Smooth muscle cell (in vitro differentiated cells): ENCODE measurements at regions not wholly inside any gene's neighbourhood (a gene's known extent, or its start where the extent isn't known, plus 50 kb on each side); places are given as distances from the start of the nearest gene placed in this dataset.

Experiments
- DNase-seq: peaks from one replicate; lab custom pipeline; 2025; ENCODE audit not compliant: unreplicated experiment; lab: John Stamatoyannopoulos, UW
- H2AFZ ChIP-seq: fragments of 200-600 bp; sonication (generic); 2 replicates; pipeline ENCODE4 v1.6.0; 2016; ENCODE audit warnings: antibody characterized with exemption, low read depth, mild to moderate bottlenecking
- H3F3A ChIP-seq: fragments of 200-600 bp; sonication (generic); 2 replicates; pipeline ENCODE4 v1.6.0; 2017; ENCODE audit warnings: antibody characterized with exemption, low read depth
- H3K27ac ChIP-seq: fragments of 200-600 bp; sonication (generic); 2 replicates; pipeline ENCODE4 v1.5.1; 2016; ENCODE audit warnings: low read depth, mild to moderate bottlenecking
- H3K27me3 ChIP-seq: fragments of 200-600 bp; sonication (generic); 2 replicates; pipeline ENCODE4 v1.6.1; 2016; ENCODE audit warnings: low read depth, mild to moderate bottlenecking
- H3K36me3 ChIP-seq: fragments of 200-600 bp; sonication (generic); 2 replicates; pipeline ENCODE4 v1.5.1; 2016; ENCODE audit warnings: low read depth
- H3K4me1 ChIP-seq: fragments of 200-600 bp; sonication (generic); 2 replicates; pipeline ENCODE4 v1.5.1; 2016; ENCODE audit warnings: low read depth
- H3K4me2 ChIP-seq: fragments of 200-600 bp; sonication (generic); 2 replicates; pipeline ENCODE4 v1.6.0; 2016; ENCODE audit warnings: mild to moderate bottlenecking
- H3K4me3 ChIP-seq: fragments of 200-600 bp; sonication (generic); 2 replicates; pipeline ENCODE4 v1.5.1; 2016; ENCODE audit warnings: mild to moderate bottlenecking
- H3K79me2 ChIP-seq: fragments of 200-600 bp; sonication (generic); 2 replicates; pipeline ENCODE4 v1.6.0; 2016; ENCODE audit warnings: low read depth, mild to moderate bottlenecking
- H3K9ac ChIP-seq: fragments of 200-600 bp; sonication (generic); 2 replicates; pipeline ENCODE4 v1.6.0; 2016; ENCODE audit warnings: low read depth
- H3K9me3 ChIP-seq: fragments of 200-600 bp; sonication (generic); replicated peaks from 2 replicates; pipeline ENCODE4 v1.5.1; 2016; ENCODE audit warnings: low read depth
- H4K20me1 ChIP-seq: fragments of 200-600 bp; sonication (generic); 2 replicates; pipeline ENCODE4 v1.6.0; 2016; ENCODE audit warnings: low read depth
- WGBS: methylation state at CpG from one replicate; pipeline ENCODE4 v1.1.7; 2016; ENCODE audit warnings: low lambda C conversion rate; 5-methylcytosine and 5-hydroxymethylcytosine counted together
- TF ChIP-seq, protein P1 (sequence below): fragments of 200-600 bp; sonication (generic); IDR thresholded peaks from 2 replicates; pipeline ENCODE4 v1.5.1; 2017; ENCODE audit warnings: borderline replicate concordance, mild to moderate bottlenecking, antibody characterized with exemption; ENCODE audit not compliant: insufficient read depth, poor library complexity, severe bottlenecking

- WGBS = 74% methylated on average over 4 of the region's 4 CpGs
- Histone ChIP-seq H2AFZ (no peak overlapping the region), H3K36me3 (no peaks in the 10 kb centered on the region), H3K9ac (no peak overlapping the region), H3K4me2 (no peak overlapping the region), H3F3A (no peaks in the 10 kb centered on the region), H3K27ac (no peak overlapping the region), H3K9me3 (no peaks in the 10 kb centered on the region), H3K4me1 (peaks cover 15% of the 10 kb centered on the region), H3K27me3 (no peaks in the 10 kb centered on the region), H3K79me2 (no peaks in the 10 kb centered on the region), H4K20me1 (no peaks in the 10 kb centered on the region), H3K4me3 (no peak overlapping the region)
- DNase-seq = no peak
- TF ChIP-seq, protein P1, sequence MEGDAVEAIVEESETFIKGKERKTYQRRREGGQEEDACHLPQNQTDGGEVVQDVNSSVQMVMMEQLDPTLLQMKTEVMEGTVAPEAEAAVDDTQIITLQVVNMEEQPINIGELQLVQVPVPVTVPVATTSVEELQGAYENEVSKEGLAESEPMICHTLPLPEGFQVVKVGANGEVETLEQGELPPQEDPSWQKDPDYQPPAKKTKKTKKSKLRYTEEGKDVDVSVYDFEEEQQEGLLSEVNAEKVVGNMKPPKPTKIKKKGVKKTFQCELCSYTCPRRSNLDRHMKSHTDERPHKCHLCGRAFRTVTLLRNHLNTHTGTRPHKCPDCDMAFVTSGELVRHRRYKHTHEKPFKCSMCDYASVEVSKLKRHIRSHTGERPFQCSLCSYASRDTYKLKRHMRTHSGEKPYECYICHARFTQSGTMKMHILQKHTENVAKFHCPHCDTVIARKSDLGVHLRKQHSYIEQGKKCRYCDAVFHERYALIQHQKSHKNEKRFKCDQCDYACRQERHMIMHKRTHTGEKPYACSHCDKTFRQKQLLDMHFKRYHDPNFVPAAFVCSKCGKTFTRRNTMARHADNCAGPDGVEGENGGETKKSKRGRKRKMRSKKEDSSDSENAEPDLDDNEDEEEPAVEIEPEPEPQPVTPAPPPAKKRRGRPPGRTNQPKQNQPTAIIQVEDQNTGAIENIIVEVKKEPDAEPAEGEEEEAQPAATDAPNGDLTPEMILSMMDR = no peak
Measured at GRCh38 chr6:121816361-121816760, 380.9 kb downstream of the GJA1 start.

DNA sequence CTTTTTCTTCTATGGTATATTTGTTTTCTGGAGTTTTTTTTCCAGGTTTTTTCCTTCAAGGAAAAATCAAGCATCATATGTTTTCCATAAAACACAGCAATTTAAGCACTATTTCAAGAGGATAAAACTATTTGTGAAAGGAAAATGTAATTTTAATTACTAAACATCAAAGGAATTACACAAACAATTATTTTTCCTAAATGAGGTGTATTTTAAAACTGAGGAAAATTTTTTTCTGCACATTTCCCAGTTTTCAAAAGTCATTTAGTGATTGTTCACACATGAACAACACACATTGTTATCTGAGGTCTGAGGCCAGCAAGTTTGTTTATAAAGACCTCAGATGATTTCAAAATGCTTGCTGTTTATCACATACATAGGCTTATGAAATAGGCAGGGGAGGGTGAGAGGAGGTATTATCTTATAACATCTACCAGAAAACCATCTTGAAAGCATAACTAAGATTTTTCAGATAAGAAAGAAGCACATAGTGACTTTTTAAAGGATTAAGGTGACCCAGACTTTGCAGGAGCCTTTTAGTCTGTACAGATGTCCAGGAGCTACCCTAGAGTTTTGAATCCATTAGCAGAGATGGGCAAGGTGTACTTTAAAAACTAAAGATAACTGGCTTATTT is 381.6 kb downstream of the GJA1 start:
- H3K4me2 ChIP-seq = peak overlapping the region; percentile 60
- no peaks in the 10 kb centered on the region for H3F3A ChIP-seq
- no peaks in the 10 kb centered on the region for H3K79me2 ChIP-seq
- peak overlapping the region; percentile 8 for H3K27ac ChIP-seq
- DNase-seq = no peak
- TF ChIP-seq, protein P1 = no peak
- H3K36me3 ChIP-seq = no peaks in the 10 kb centered on the region
- peaks cover 9% of the 10 kb centered on the region for H3K4me1 ChIP-seq
- no peak overlapping the region for H2AFZ ChIP-seq
- H3K4me3 ChIP-seq = no peak overlapping the region
- H3K27me3 ChIP-seq = no peaks in the 10 kb centered on the region
- no peaks in the 10 kb centered on the region for H4K20me1 ChIP-seq
- H3K9ac ChIP-seq = no peak overlapping the region
- no peaks in the 10 kb centered on the region for H3K9me3 ChIP-seq

GRCh38 chr6:121823437-121823851 is 388.0 kb downstream of the GJA1 start:
- Histone ChIP-seq H4K20me1 (no peaks in the 10 kb centered on the region), H3K27ac (no peak overlapping the region), H2AFZ (peak overlapping the region; percentile 4), H3K4me1 (peaks cover 19% of the 10 kb centered on the region), H3K4me2 (peak overlapping the region; percentile 32), H3K36me3 (no peaks in the 10 kb centered on the region), H3K9ac (no peak overlapping the region), H3K4me3 (no peak overlapping the region), H3K79me2 (no peaks in the 10 kb centered on the region), H3K9me3 (no peaks in the 10 kb centered on the region), H3K27me3 (no peaks in the 10 kb centered on the region), H3F3A (no peaks in the 10 kb centered on the region)
- TF ChIP-seq, protein P1 = no peak
- 44% methylated on average over 1 of the region's 1 CpG for WGBS
- DNase-seq = no peak

- 77% methylated on average over 4 of the region's 4 CpGs for WGBS
- Histone ChIP-seq H3K4me3 (no peak overlapping the region), H3K27ac (peak overlapping the region; percentile 56), H4K20me1 (no peaks in the 10 kb centered on the region), H3K9ac (peak overlapping the region; percentile 19), H3K79me2 (no peaks in the 10 kb centered on the region), H3K4me2 (no peak overlapping the region), H3K9me3 (no peaks in the 10 kb centered on the region), H2AFZ (no peak overlapping the region), H3K36me3 (no peaks in the 10 kb centered on the region), H3K4me1 (peaks cover 19% of the 10 kb centered on the region), H3K27me3 (no peaks in the 10 kb centered on the region), H3F3A (no peaks in the 10 kb centered on the region)
- TF ChIP-seq, protein P1 = no peak
- no peak for DNase-seq
Measured at GRCh38 chr6:121826156-121826810, 390.8 kb downstream of the GJA1 start.
